HG03097 (cell line): ENCODE measurements at regions not wholly inside any gene's neighbourhood (a gene's known extent, or its start where the extent isn't known, plus 50 kb on each side); places are given as distances from the start of the nearest gene placed in this dataset.
"Not testable (repeated sequence)": the region's sequence is repeated elsewhere in the genome, so short reads cannot be mapped to it uniquely, and the experiment has no call there.

Experiments
- ATAC-seq: cut with Tn5 transposase; IDR thresholded peaks from one replicate; pipeline ENCODE4 v1.9.1; 2021; ENCODE audit not compliant: unreplicated experiment, low FRiP score

- ATAC-seq, result no peak
Observed at GRCh38 chrX:115909017-115909416, 261.5 kb upstream of the AGTR2 start.

- no peak for ATAC-seq
Observed at GRCh38 chrX:115911967-115912366, 258.6 kb upstream of the AGTR2 start.

GRCh38 chrX:115912372-115912897, 258.1 kb upstream of the AGTR2 start:
- ATAC-seq, result peak; percentile 97

GRCh38 chrX:115913575-115913974, 257.0 kb upstream of the AGTR2 start:
- ATAC-seq, result peak; percentile 48

- not testable (repeated sequence) for ATAC-seq
Observed at GRCh38 chrX:115915625-115916024, 254.9 kb upstream of the AGTR2 start.

- ATAC-seq, result no peak
Observed at GRCh38 chrX:115929480-115929879, 241.1 kb upstream of the AGTR2 start.

GRCh38 chrX:115936008-115936407, 234.5 kb upstream of the AGTR2 start:
- ATAC-seq, result no peak

GRCh38 chrX:115939070-115939469, 231.5 kb upstream of the AGTR2 start:
- ATAC-seq, result peak; percentile 42

- ATAC-seq, result no peak
Observed at GRCh38 chrX:115939636-115940160, 230.8 kb upstream of the AGTR2 start.

GRCh38 chrX:115940348-115940747, 230.2 kb upstream of the AGTR2 start:
- ATAC-seq, result no peak

GRCh38 chrX:115940888-115941332, 229.6 kb upstream of the AGTR2 start:
- peak; percentile 78 for ATAC-seq

GRCh38 chrX:115941388-115941787, 229.2 kb upstream of the AGTR2 start:
- ATAC-seq, result no peak

- ATAC-seq, result no peak
Observed at GRCh38 chrX:115946059-115946458, 224.5 kb upstream of the AGTR2 start.

- ATAC-seq, result no peak
Observed at GRCh38 chrX:115948018-115948923, 222.3 kb upstream of the AGTR2 start.

GRCh38 chrX:115949900-115950822, 220.4 kb upstream of the AGTR2 start:
- ATAC-seq, result peak; percentile 42

- ATAC-seq, result no peak
Observed at GRCh38 chrX:115952417-115953092, 218.0 kb upstream of the AGTR2 start.

- ATAC-seq, result peak; percentile 46
Observed at GRCh38 chrX:115957862-115958490, 212.6 kb upstream of the AGTR2 start.

GRCh38 chrX:115958687-115959359, 211.7 kb upstream of the AGTR2 start:
- peak; percentile 39 for ATAC-seq

- ATAC-seq, result no peak
Observed at GRCh38 chrX:115960440-115961084, 210.0 kb upstream of the AGTR2 start.
